ENCODE measurements at regions not wholly inside any gene's neighbourhood (a gene's known extent, or its start where the extent isn't known, plus 50 kb on each side); places are given as distances from the start of the nearest gene placed in this dataset.

DNA sequence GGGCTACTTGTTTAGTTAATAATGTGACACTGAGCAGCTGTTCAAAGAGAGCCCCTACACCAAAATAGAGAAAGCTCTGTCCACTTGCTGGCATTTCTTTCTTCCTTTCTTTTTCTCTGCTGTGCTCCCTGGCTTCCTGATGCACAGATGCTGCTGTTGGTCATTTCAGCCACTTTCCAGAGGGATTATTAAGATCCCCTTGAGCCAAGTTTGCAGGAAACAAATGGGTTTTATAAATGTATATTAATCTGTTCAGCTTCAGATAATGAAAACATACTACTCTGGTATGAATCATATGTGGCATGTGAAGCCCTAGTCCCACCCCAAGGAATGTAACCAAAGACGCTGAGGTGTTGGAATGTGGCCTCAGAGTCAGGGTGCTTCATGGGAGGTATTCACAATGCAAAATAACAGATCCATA lies 638.2 kb upstream of the FZD8 start:
- Mint-ChIP-seq H3K27me3 (ENCODE audit: low read depth) (no peaks in the 10 kb centered on the region), H3K9me3 (peaks cover 12% of the 10 kb centered on the region), H3K4me1 (ENCODE audit: low read depth) (no peaks in the 10 kb centered on the region), H3K4me3 (no peak overlapping the region), H3K36me3 (ENCODE audit: insufficient read depth) (no peaks in the 10 kb centered on the region)
- no peak for DNase-seq
- ATAC-seq = no peak

DNA sequence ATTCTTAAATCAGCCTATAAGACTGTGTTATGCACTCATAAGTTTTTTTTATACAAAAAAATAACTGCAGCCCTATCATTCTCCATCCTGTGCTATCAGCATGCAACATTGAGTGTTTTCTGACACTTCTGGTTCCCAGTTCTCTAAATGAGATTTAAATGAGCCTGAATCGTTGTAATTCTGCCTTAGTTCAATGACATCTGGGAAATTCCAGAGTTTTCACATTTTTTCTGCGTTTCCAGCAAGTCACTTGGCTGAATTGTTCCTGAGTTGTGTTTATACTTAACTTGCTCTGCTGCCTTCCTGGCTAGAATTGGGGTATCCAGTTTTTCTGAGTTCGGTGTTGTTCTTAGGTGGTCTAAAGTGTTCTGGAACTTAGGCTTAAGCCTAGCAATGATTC lies 636.1 kb upstream of the FZD8 start:
- no peak overlapping the region for H3K4me3 Mint-ChIP-seq
- ATAC-seq = no peak
- H3K36me3 Mint-ChIP-seq (ENCODE audit: insufficient read depth) = no peaks in the 10 kb centered on the region
- peaks cover 21% of the 10 kb centered on the region for H3K9me3 Mint-ChIP-seq
- no peaks in the 10 kb centered on the region for H3K27me3 Mint-ChIP-seq (ENCODE audit: low read depth)
- DNase-seq = no peak
- no peaks in the 10 kb centered on the region for H3K4me1 Mint-ChIP-seq (ENCODE audit: low read depth)

DNA sequence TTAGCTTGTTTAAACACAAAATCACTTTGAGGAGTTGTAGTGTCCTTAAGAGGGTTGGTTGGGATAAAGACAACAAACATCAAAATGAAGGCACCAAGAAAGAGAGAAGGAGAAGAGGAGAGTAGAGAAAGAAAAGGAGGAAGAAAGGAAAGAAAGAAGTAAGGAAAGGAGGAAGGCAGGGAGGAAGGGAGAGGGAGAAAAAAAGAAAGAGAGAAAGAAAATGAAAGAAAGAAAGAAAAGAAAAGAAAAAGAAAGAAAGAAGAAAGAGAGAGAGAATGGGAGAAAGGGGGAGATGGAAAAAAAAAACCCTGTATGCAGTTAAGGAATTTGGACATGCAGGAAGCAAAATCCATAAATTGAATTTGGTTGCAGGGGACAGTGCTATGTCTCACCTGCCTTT lies 635.4 kb upstream of the FZD8 start:
- no peaks in the 10 kb centered on the region for H3K4me1 Mint-ChIP-seq (ENCODE audit: low read depth)
- peaks cover 19% of the 10 kb centered on the region for H3K9me3 Mint-ChIP-seq
- no peaks in the 10 kb centered on the region for H3K27me3 Mint-ChIP-seq (ENCODE audit: low read depth)
- no peak overlapping the region for H3K4me3 Mint-ChIP-seq
- DNase-seq = no peak
- H3K36me3 Mint-ChIP-seq (ENCODE audit: insufficient read depth) = no peaks in the 10 kb centered on the region
- ATAC-seq = no peak

DNA sequence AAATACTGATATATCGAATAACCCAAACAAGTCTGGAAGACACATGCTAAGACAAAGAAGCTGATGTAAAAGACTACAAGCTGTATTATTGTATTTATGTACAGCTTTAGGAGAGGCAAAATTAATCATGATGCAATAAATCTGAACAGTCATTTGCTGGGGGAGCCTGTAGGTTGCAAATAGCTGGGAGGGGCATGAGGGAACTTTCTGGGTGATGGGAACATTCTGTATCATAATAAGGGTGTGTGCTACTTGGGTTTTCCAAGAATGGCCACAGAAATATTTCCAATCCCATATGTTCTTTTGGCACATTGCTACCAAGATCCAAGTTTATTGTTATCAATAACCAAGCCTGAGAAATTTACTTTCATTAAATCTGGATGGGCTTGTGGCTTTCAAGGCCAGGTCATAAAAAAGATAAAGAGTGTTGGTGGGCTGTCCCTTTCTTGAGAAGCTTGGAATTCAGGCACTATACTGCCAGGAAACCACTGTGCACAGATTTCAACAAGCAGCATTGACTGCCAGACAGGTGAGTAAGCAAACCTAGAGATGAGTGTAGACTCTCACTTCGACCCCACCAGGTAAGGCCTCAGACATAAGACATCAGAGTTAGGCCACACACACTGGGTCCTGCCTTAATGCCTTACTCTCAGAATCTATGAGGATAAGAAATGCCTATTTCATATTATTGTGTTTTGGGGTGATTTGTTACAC lies 629.7 kb upstream of the FZD8 start:
- Mint-ChIP-seq H3K27me3 (ENCODE audit: low read depth) (no peaks in the 10 kb centered on the region), H3K36me3 (ENCODE audit: insufficient read depth) (no peaks in the 10 kb centered on the region), H3K4me1 (ENCODE audit: low read depth) (no peaks in the 10 kb centered on the region), H3K4me3 (no peak overlapping the region), H3K9me3 (peaks cover 18% of the 10 kb centered on the region)
- ATAC-seq (no peak), DNase-seq (no peak)

DNA sequence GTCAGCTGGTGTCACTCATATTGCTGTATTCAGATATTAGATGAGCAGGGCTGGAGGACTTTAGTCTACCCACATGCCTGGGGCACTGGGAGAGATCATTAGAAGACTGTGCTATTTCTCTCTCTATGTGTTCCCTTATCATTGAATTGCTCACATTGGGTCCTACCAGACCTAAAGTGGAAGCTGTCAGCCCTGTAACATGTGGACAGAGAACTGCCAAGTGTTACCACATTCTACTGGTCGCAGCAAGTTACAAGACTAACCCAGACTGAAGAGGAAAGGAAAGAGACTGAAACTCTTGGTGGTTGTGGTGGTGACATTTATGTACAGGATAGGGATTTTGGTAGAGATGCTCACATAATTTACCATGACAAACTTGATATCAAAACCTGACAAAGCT lies 627.1 kb upstream of the FZD8 start:
- Mint-ChIP-seq H3K4me3 (no peak overlapping the region), H3K4me1 (ENCODE audit: low read depth) (no peaks in the 10 kb centered on the region), H3K27me3 (ENCODE audit: low read depth) (no peaks in the 10 kb centered on the region), H3K36me3 (ENCODE audit: insufficient read depth) (no peaks in the 10 kb centered on the region), H3K9me3 (peaks cover 11% of the 10 kb centered on the region)
- DNase-seq = no peak
- ATAC-seq = no peak

DNA sequence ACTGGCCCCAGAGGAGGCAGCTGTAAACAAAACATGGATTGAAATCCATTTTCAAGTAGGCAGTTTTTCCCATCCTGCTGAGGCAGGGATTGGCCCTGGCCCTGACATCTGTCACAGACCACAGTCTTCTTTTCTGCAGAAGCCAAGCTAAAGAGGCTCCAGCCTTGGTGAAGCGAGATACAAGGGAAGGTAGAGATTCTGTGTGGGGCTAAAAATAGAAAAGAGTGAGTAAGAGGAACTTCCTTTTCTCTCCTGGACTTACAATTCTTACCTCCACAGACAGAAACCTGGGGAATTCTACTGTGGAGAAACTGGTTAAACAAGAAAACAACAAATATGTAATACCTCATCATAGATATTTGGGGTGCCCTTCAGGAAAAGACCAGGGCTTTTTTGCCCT lies 624.8 kb upstream of the FZD8 start:
- H3K27me3 Mint-ChIP-seq (ENCODE audit: low read depth) = no peaks in the 10 kb centered on the region

DNA sequence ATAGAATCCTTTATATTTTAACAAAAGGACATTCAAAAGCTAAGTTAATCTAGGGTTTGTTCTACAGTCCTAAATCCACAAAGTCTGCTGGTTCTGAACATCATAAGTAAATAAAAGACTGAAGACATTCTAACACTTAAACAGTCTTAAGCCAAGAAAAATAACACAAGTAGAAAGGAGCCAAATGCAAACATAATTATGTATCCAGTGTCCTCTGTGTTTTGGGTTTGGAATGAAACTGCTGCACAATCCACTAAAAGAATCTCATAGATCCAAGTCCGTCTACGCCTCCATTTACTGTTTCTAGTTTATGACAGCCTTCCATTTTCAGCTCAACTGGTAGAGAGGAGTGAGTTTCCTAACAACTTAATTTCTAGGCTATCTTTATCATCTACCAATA lies 623.6 kb upstream of the FZD8 start:
- Mint-ChIP-seq H3K27me3 (ENCODE audit: low read depth) (no peaks in the 10 kb centered on the region), H3K36me3 (ENCODE audit: insufficient read depth) (no peaks in the 10 kb centered on the region), H3K9me3 (peaks cover 18% of the 10 kb centered on the region), H3K4me3 (no peak overlapping the region), H3K4me1 (ENCODE audit: low read depth) (no peaks in the 10 kb centered on the region)
- ATAC-seq (no peak), DNase-seq (no peak)

More for the DNA sequence above, 624.8 kb upstream of the FZD8 start:
- Mint-ChIP-seq H3K4me3 (no peak overlapping the region), H3K36me3 (ENCODE audit: insufficient read depth) (no peaks in the 10 kb centered on the region), H3K9me3 (peaks cover 18% of the 10 kb centered on the region), H3K4me1 (ENCODE audit: low read depth) (no peaks in the 10 kb centered on the region)
- ATAC-seq (no peak), DNase-seq (no peak)

DNA sequence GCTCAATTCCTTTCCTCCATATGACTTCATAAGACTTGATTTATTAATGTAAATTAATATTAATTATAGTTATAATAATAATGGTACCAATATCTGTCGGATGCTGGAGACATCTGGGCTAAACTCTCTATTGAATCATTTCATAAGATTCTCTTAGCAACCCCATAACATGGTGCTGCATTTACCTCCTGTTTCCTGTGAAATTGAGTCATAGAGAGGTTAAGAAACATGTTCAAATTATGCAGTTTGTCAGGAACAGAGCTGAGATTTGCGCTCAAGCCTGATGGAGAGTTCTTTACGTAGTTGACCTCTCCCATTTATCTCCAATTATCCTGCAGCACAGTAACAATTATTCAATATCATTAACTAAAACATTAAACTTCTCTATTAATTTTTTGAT lies 621.8 kb upstream of the FZD8 start:
- ATAC-seq (no peak), DNase-seq (no peak)
- H3K4me3 Mint-ChIP-seq = no peak overlapping the region
- no peaks in the 10 kb centered on the region for H3K36me3 Mint-ChIP-seq (ENCODE audit: insufficient read depth)
- peaks cover 30% of the 10 kb centered on the region for H3K9me3 Mint-ChIP-seq
- no peaks in the 10 kb centered on the region for H3K27me3 Mint-ChIP-seq (ENCODE audit: low read depth)
- H3K4me1 Mint-ChIP-seq (ENCODE audit: low read depth) = no peaks in the 10 kb centered on the region

DNA sequence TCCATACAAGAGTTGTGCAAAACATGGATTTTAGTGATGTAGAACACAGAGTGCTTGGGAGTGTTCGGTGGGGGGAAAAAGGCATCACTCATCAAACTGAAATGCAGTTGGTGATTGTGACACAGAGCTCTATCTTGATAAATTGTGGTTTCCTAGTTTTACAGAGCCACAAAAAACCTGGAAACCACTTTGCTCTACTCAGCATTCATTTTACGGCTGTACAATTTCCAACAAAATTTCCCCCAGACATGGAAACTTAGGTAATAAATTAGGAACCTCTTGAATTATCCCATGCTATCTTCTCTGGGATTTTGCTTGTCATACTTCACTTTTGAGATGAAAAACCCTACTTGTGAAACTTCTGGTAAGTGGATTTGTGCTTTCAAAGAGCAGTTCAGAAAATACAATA lies 614.9 kb upstream of the FZD8 start:
- Mint-ChIP-seq H3K4me1 (ENCODE audit: low read depth) (no peaks in the 10 kb centered on the region), H3K4me3 (no peak overlapping the region), H3K9me3 (peaks cover 19% of the 10 kb centered on the region), H3K36me3 (ENCODE audit: insufficient read depth) (no peaks in the 10 kb centered on the region), H3K27me3 (ENCODE audit: low read depth) (no peaks in the 10 kb centered on the region)
- DNase-seq = no peak
- ATAC-seq = no peak

DNA sequence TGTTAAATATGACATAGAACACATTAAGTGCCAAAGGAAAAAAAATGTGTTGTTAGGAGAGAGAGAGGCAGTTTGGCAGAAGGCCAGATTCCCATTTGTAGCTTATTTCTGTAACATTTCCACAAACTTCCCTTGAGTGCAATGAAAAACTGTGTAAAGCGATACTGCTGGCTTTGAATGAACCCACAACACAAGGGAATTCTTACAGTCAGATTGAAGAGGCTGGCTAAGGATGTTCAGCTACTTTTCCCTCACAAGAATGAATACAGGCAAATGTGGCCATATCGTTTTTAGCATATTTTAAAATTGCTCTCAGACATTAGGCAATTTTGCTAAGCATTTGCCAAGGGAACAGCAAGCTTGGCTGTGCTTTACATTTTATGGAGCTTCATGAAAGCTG lies 614.1 kb upstream of the FZD8 start:
- Mint-ChIP-seq H3K9me3 (peaks cover 19% of the 10 kb centered on the region), H3K4me3 (no peak overlapping the region), H3K27me3 (ENCODE audit: low read depth) (no peaks in the 10 kb centered on the region), H3K36me3 (ENCODE audit: insufficient read depth) (no peaks in the 10 kb centered on the region), H3K4me1 (ENCODE audit: low read depth) (no peaks in the 10 kb centered on the region)
- ATAC-seq (no peak), DNase-seq (no peak)

DNA sequence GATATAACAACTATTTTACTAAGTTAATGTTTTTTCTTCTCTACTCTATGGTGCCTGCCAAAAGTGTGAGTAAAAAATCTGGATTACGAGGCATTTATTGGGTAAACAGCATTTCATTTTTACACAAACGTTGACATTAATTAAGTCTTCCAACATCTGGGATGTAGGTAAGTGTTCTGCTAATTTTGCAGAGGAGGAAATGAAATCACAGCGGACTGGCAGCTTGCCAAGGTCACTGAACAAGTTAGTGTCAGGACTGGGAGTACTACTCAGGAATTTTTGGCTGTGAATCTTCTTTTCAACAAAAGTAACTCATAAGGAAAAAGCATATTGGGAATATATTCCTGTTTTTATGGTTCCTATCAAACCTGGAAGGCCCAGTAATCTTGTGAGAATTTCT lies 612.1 kb upstream of the FZD8 start:
- Mint-ChIP-seq H3K9me3 (peaks cover 7% of the 10 kb centered on the region), H3K4me1 (ENCODE audit: low read depth) (no peaks in the 10 kb centered on the region), H3K36me3 (ENCODE audit: insufficient read depth) (no peaks in the 10 kb centered on the region), H3K27me3 (ENCODE audit: low read depth) (no peaks in the 10 kb centered on the region), H3K4me3 (no peak overlapping the region)
- DNase-seq (no peak), ATAC-seq (no peak)

DNA sequence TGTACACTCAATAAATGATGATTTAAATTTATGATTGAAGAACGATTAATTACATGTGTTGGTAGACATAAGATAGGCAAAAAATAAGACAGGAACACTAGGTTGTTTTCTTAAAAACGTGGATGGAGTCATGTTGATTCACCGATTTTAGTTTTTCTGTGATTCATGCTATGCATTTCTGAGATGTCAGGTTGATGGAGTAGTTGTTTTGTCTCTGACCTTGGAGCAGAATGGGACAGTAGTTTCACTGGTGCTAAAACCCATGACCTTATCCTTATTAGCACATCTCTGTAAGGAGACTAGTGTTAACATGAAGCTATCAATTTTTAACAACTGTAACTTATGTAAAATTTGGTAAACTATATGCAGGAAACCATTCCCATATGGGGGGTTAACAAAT lies 611.6 kb upstream of the FZD8 start:
- Mint-ChIP-seq H3K36me3 (ENCODE audit: insufficient read depth) (no peaks in the 10 kb centered on the region), H3K4me1 (ENCODE audit: low read depth) (no peaks in the 10 kb centered on the region), H3K27me3 (ENCODE audit: low read depth) (no peaks in the 10 kb centered on the region), H3K4me3 (no peak overlapping the region), H3K9me3 (peaks cover 7% of the 10 kb centered on the region)
- DNase-seq (no peak), ATAC-seq (no peak)

DNA sequence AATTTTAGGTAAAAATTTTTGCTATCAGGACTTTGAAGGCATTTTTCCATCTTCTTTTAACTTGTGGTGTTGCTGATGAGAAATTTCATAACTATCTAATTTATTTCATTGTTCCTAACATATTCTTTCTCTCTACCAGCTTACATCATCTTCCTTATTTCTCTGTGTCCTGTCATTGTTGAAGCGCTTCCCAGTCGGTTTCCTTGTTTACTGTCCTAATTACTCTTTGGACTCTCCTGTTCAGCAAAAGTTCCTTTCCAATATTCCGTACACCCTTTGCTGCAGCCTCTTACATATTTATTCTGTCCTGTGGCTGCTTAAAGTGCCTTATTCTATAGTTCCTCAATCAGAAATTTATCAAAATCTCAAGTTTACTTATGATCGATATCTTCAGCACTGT lies 609.0 kb upstream of the FZD8 start:
- Mint-ChIP-seq H3K27me3 (ENCODE audit: low read depth) (no peaks in the 10 kb centered on the region), H3K4me3 (no peak overlapping the region), H3K36me3 (ENCODE audit: insufficient read depth) (no peaks in the 10 kb centered on the region), H3K4me1 (ENCODE audit: low read depth) (no peaks in the 10 kb centered on the region), H3K9me3 (peaks cover 10% of the 10 kb centered on the region)
- DNase-seq (no peak), ATAC-seq (no peak)

DNA sequence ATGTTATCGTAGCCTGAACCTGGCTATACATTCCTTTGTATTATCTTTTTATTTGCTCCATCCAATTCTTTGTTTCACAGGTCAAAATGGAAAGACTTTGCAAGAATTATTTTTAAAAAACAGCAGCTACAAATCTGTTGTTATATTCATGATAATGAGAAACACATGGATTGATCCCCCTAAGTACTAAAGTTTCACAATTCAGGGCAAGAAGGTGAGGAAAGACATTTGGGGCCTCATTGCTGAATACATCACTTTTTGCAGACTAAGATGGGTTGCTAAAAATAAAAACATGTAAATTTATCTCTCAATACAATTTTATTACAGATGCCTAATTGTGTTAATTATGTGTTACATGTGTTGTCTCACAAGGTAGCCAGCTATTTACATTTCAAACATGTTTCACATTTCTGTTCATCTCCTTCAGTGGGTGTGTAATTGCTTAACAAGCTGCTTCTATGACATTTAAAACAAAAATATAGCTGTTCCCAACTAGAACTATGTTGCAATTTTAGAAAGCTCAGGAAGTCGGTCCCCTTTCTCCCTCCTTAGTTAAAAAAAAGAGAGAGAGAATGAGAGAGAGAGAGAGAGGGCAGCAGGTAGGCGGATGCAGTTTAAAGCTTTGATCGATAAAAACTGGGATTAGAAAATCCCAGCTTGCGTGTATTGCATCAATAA lies 606.3 kb upstream of the FZD8 start:
- DNase-seq (no peak), ATAC-seq (no peak)
- Mint-ChIP-seq H3K36me3 (ENCODE audit: insufficient read depth) (no peaks in the 10 kb centered on the region), H3K4me1 (ENCODE audit: low read depth) (no peaks in the 10 kb centered on the region), H3K9me3 (peaks cover 8% of the 10 kb centered on the region), H3K4me3 (no peak overlapping the region), H3K27me3 (ENCODE audit: low read depth) (no peaks in the 10 kb centered on the region)

DNA sequence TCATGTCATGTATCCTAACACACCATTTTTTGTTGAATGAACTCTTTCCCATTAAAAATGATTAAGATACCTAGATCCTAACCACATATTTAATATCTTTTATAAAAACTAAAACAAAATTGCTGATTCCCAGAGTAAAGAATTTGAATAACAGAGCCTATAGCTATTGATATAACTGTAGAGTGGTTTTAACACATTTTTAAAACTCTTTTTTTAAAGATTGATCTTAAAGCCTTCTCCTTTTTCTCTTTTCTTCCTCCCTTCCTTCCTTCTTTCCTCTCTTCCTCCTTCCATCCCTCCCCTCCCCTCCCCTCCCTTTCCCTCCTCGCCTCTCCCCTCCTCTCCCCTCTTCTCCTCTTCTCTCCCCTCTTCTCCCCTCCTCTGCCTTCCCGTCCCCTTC lies 605.4 kb upstream of the FZD8 start:
- H3K36me3 Mint-ChIP-seq (ENCODE audit: insufficient read depth) = no peaks in the 10 kb centered on the region
- no peak for ATAC-seq
- no peak overlapping the region for H3K4me3 Mint-ChIP-seq
- peaks cover 6% of the 10 kb centered on the region for H3K9me3 Mint-ChIP-seq
- no peaks in the 10 kb centered on the region for H3K4me1 Mint-ChIP-seq (ENCODE audit: low read depth)
- no peaks in the 10 kb centered on the region for H3K27me3 Mint-ChIP-seq (ENCODE audit: low read depth)
- no peak for DNase-seq
